ENCODE measurements at regions not wholly inside any gene's neighbourhood (a gene's known extent, or its start where the extent isn't known, plus 50 kb on each side); places are given as distances from the start of the nearest gene placed in this dataset.

DNA sequence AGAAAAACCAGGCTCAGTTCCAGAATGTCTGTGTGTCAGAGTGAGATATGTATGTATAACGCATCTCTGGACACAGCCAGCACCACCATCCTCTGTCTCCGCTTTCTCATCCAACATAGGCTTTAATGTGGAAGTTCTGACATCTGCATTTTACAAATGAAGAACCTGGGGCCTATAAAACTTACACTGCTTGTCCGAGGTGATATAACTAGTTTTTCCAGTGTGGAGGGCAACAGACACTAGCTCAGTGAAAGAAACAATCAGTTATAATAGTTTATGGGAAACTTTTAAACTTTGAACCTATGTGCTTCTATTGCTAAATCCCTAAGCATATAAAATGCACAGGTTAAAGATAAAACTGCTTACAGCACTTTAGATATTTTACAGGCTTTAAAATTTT, 208.7 kb downstream of the CRPPA start:
- no peak for DNase-seq

DNA sequence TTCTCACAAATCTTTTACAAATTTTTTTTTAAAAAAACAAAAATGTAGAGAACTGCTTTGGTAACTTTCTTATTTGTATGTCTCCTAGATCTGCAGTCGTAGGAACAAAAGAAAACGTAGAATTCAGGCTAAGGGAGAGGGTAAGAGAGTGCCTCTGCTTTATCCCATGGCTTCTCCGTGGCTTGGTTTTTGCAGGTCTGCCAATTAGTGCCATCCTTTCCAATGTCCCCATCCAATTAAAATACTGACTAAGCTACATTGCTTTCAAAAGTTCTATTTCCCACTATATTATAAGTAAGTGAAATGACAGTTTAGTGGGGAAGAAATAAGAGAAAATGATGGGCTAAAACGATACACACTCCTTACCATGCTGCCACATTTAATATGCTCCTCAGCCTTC, 209.3 kb downstream of the CRPPA start:
- DNase-seq = no peak

DNA sequence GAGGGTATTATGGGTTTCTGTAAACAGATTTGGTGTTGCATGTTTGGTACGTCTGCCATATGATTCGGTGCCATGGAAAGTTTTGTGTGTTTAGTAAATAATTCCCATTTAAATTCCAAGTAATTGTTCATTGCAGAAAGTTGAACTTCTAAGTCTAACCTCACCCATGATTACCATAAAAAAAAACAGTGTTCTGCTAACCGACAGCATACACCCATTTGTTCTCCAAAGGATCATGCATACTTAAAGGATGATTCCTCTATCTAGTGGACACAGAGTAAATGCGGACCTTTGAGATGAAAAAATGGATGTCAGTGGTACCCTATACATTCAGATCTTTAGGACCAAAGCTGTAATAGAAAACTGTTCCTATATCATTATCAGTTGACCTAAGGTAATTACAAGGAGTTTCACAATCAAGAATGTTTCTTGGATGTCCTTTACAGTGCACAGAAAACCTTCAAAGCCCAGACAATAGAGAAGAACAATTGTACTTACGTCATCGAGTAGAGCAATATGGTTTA, 209.9 kb downstream of the CRPPA start:
- no peak for DNase-seq

DNA sequence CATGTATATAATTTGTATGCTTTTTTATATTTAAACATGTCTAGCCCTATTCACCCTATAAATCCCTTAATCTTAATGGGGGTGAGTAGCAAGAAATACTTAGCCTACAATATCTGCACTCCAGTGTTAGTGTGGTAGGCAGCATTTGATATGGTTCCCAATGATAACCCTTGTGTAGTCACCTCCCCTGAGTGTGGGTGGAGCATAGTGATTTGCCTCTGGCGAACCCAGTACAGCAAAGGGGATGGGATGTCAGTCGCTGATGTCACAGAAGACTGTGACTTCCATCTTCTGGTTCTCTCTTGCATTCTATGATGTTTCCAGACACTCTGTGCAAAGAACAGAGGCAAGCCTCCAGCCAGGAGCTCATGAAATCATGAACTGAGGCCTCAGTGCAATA, 211.2 kb downstream of the CRPPA start:
- DNase-seq = no peak

DNA sequence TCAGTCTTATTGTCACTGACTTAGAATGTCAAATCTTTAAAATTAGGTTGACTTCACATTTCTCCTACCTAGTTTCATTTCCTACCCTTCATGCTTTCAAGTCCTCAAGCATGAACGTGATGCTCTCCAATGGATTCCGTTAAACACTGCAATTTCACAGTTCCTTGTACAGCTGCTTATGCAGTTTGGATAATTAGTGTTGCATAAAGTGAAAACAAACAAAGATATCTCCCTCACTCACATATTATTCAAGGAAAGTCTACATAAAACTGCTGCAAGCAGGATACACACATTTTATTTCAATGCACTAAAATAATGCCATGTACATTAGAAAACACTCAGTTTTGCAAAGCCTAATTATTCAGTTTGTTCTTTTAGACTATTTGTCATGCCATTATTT, 214.0 kb downstream of the CRPPA start:
- no peak for DNase-seq

DNA sequence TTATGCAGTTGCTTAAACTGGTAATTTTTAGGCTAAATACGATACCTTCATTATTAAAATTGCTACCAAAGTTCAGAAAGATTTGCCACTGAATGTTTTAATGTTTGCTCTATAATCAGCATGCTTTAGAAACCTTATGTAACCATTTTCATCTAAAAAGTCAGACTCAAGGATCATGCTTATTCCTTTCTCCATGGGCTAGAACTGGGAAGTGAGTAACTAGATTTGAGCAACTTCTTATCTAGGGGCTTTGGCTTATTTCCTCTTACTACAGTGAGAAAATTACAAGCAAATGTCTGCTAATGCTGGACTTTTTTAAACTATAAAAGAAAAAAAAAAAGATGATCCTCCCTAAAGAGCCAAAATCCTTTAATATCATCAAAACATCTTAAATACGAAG, 215.9 kb downstream of the CRPPA start:
- no peak for DNase-seq

DNA sequence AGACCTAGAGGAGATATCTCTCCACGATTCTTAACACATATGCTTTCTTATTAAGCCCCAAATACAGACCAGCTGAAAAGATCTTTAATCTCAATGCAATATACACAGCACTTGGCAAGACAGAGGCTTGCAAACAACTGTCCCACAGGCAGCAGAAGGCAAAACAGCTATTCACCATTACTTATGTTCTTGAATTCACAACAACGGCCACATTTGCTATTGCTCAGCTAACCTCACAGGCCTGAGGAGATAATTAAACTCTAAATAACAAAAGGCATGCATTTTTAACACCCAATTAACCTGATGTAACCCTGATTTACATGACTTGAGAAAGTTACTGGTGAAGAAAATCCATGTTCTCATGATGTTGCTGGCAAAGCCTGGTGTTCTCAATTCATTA, 216.4 kb downstream of the CRPPA start:
- DNase-seq = no peak

DNA sequence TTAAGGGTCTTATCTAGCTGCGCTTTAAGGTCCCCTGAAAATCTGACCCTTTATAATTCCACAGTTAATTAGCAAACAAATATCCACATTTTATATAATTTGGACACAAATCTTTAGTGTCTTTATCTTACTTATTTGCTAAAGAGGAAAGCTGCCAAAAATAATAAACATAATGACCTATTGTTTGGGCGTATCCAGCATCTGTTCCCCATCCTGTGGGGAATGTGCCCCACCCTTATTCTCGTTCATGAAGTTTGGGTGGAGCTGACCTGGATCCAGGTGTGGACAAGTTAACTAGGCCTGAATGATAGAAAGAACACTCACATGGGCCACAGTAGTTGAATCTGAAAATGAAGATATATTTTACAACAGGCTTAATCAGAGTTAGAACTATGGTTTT, 218.3 kb downstream of the CRPPA start:
- no peak for DNase-seq

DNA sequence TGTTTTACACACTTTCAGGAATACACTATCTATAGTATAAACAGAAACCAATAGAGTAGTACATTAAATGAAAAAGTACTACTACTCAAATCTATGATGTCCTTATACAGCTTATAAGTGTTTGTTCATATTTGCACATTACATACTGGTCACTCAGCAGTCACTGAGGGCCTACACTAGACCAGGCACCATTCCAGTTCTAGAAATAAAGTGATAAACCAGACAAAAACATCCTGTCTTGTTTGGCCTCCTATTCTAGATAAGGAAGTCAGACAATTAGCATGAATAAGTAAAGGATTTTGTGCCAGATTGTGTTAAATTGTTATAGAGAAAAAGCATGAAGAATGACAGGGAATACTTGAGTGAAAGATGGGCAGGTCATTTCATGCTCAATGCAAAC, 219.0 kb downstream of the CRPPA start:
- DNase-seq = no peak

DNA sequence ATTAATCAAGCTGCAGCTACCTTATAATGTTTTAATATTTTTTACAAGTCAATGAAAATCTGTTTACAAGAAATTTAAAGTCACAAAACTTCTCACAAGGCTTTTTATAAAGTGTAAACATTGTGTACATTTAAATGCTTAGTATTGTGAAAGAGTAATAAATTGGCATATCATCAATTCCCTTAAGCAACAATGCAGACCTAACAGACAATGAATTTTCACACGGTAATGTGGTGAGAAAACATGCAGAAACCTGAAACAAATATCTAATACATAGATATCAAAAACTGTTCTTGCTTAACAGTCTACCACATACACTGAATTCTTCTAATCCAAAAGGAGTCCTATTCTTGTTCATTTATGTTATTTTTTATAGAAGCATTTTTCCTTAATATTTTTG, 220.7 kb downstream of the CRPPA start:
- no peak for DNase-seq

DNA sequence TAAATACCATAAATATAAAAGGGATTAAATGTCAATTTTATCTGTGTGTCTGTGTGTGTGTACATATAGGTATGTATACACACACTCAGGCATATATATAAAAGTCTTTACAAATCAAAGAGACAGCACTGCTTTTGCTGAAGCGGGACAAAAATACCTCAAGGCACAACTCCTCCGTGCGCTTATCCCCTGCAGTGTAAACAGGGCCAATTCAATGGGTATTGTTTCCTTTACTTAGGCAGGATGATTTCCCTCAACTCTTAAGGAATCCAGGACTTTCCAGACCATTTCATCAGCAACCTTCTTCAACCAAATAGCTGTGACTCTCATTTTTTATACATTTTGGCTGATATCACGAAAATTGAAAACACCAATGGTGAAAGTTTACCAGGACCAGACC, 227.7 kb downstream of the CRPPA start:
- DNase-seq = no peak

DNA sequence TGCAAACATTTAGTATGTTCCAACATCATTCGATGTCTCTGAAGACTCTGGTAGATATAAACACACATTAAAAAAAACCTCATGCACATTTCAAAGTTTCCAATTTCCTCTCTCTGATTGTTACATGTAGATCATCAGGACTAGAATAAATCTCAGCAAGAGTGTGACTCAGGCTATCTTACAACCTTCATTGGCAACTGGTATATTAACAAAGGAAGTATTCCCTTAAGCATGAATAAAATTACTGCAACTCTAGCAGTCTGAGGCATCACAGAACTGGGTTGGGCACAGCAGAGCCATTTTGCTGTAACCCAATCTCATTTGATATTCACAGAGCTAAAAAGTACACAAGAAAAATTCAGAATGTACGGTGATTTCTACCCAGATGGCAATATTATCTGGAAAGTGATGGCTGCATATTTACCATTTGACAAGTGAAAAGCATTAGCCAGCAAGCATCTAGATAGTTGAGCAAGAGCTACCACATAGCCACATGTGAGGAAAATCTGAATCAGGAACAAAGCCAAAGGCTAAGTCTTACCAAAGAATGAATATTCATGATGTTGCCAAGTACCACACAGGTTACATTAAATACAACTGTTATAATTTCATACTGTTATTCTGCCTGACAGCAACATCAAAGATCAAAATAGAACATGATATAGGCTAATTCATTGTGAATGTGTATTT, 232.2 kb downstream of the CRPPA start:
- DNase-seq = no peak

DNA sequence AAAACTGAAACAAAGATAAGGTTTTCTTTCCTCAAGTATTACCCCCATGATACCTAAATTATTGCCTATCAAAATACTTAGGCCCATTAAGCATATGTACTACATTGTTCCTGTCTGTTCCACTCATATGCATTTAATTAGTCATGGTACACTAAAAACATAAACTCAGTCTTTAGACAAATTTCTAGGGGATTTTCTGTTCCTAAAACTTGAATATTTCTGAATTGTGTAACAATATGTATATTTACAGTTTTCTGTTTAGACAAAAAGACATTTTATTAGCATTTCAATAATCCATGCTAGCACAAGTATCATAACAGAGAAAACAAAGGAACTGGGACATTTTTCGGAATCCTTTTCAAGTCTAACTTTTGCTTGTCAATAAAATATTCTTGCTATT, 234.2 kb downstream of the CRPPA start:
- no peak for DNase-seq

DNA sequence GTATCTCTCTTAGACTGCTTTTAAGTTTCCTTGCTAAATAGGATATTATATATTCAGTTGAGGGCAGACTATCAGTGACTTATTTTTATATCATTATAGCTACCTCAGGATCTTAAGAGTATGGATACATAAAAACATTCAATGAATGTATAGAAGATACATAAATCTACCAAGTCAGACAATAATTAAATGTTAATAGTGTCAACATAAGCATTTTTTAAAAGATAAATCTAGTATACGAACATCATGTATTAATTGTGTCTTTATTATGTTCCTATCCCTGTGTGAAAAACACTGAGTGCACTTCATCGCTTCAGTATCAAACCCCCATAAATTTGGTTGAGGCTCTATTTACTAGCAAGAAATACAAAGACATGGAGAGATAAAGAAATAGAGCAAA, 242.8 kb downstream of the CRPPA start:
- DNase-seq = no peak

DNA sequence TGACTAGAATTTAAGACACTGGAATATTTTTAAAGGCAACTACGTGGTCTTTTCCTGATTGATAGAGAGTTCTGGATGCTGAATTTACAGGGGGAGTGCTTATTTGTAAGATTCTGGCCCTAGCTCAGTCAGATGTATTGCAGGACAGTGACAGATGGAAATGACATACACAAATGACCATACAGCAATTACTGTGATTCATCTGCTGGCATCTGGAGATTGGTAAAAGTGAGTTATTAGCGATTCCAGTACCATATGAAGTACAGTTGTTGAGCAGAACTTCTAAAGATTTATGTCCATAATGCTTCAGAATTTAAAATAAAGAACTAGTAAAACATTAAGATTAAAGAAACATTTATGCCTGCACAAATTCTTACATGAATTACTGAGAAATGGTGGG, 243.2 kb downstream of the CRPPA start:
- no peak for DNase-seq

DNA sequence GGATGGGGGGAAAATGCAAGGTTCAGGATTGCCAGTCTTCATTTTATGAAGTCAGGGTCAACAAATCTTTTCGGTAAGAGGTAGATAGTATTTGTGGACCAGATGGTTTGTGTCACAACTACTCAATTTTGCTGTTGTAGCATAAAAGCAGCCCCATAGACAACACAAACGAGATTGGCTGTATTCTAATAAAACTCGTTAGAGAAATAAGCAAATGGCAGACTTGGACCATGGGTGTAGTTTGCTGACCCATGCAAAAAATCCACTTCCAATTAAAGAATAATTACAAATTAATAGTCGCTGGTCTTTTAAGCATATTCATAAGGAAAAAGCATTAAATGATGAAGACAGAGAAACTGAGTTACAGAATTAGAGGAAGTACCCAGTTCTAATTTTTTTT, 247.1 kb downstream of the CRPPA start:
- no peak for DNase-seq

DNA sequence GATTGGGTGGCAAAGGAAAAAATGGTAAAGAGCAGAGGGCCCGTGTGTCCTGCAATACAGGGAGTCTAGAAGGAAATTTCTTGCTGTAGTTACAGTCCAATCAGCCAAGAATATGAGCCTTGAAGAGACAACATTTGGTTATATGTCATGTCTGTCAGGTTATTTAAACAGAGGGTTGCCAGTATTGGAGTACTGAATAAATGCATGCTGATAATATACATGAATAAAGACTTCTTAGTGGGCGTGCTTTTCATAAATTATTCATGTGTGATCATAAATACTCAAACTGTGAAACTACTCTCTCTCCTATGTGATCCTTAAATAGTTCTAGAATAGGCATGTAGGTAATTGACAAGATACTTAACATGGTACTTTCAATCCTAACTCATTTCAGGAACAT, 249.0 kb downstream of the CRPPA start:
- no peak for DNase-seq

DNA sequence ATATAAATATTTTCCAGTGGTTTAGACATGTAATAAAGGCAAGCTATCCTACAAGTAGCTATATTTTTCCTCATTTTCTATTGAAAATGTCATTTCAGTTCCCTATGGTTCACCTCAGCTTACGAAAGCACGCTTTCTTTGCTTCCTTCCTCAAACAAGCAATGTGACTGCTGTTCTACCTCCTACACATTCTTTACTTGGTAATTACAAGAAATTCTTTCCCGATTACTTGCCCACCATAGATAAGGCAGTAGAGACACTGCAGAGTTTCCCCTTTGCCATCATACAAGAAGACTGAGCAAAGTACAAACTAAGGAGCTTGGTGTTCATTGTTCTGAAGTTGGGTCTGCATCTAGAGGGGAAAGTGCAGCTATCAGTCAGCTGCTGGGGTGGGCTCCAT, 249.4 kb downstream of the CRPPA start:
- DNase-seq = no peak

DNA sequence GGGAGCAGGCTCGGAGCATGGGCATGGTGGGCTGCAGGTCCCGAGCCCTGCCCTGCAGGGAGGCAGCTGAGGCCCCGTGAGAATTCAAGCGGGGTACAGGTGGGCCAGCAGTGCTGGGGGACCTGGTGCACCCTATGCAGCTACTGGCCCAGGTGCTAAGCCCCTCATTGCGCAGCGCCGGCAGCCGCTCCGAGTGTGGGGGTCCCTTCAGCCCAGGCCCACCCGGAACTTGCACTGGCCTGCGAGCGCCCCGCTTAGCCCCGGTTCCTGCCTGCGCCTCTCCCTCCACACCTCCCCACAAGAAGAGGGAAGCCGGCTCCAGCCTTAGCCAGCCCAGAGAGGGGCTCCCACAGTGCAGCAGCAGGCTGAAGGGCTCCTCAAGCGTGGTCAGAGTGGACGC, 250.7 kb downstream of the CRPPA start:
- no peak for DNase-seq

DNA sequence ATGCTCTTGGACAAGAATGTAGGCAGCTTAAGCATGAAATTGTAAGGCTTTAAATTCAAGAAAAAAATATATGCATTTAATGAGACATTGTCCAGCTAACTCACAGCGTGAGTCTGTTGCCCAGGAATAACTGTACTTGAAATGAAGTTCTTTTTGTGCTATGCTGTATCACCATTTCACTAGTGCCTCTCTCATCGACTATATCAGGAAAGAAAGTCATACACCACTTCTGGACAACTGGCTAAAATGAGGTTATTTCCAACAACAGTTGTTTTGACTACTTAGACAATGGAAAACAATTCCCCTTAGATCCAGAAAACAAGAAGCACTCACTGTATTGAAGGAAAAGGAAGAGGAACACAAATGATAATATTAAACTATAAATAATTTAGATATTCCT, 251.8 kb downstream of the CRPPA start:
- DNase-seq = no peak

DNA sequence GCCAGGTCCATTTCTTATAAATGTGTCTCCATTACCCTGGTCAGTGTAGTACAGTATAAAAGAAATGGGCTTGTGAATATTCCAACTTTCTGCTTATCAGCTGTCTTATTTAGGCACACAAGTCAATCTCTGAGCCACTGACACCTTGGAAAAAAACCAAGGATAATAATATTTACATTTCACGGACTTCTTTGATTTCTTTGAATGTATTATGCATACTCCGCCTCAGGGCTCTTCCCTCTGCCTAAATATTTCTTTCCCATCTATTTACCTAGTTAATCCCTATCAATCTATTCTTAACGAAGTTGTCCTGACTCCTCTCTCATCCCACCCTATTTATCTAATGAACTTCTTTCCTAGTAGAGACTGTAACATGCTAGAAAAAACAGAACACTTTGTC, 253.8 kb downstream of the CRPPA start:
- DNase-seq = no peak

DNA sequence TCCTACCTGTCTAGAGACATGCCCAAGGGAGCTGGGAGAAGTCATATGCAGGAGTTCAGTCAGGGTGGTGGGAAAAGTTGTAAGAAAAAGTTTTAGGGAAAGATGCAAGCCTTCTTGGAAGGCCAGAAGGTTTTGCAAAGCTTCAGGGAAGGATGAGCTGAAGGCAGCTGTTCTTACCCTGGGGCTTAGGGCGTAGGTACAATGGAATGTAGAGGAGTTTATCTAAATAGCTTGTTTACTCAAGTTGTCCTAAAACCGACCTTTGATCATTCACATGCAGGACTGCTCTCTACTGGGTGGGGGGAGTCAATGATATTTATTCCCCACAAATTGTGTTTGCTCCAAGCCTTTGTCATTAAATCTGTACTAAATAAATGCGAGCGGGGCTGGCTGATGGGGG, 277.0 kb downstream of the CRPPA start:
- DNase-seq = no peak

DNA sequence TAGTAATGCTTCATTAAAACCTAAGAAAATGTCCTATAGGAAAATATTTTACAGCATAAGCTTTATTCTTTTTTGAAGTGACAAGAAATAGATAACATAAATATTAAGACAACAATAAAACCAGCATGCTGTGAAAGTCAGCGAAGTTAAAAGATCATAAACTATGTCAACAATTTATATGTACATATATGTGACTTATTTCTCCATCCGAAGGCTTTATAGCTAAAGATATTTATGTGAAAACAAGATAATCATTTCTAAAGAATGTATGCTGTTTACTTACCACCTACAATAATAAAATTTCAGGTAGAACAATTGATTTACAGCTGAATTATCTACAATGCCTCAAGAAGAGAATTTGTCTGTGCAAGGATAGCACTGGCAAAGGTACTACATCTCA, 283.4 kb downstream of the CRPPA start:
- DNase-seq = no peak

DNA sequence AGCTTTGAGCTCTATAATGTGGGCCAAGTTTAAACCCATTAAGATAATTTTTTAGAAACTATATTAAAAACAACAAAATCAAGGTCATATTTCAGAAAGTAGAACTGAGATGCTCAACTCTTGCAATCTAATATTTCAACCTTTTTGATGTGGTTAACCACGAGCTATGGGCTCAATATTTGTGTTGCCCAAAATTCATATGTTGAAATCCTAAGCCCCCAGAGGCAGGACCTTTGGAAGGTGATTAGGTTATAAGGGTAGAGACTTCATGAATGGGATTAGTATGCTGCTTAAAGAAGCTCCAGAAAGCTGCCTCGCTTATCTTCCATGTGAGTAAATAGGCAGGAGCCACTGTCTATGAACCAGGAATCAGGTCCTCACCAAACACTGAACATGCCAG, 284.4 kb downstream of the CRPPA start:
- no peak for DNase-seq

DNA sequence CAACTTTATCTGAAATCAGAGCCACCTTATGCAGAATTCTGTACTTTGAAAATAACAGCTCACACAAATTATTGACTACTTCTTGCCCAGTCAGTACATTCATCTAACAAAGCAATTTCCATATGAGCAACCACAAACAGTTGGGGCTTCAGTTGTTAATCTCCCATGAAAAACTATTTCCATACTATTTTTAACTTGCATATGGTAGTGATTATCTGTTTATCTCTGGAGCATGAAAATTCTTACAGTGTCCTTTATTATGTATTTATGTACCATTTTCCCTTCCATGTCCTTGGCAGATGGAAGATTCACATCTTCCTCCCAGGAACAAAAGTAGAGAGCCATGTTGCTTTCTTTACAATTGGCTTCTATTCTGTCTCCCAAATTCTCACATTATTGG, 285.7 kb downstream of the CRPPA start:
- no peak for DNase-seq
